ENCODE measurements at regions not wholly inside any gene's neighbourhood (a gene's known extent, or its start where the extent isn't known, plus 50 kb on each side); places are given as distances from the start of the nearest gene placed in this dataset.
"Not testable (repeated sequence)": the region's sequence is repeated elsewhere in the genome, so short reads cannot be mapped to it uniquely, and the experiment has no call there.

GRCh38 chr2:66317268-66317890 is 117.5 kb upstream of the MEIS1 start:
- DNase-seq (ENCODE audit: low read depth) = no peak

- no peak for DNase-seq (ENCODE audit: low read depth)
Observed at GRCh38 chr2:66306483-66306882, 128.4 kb upstream of the MEIS1 start.

- no peak for DNase-seq (ENCODE audit: low read depth)
Observed at GRCh38 chr2:66305718-66306117, 129.2 kb upstream of the MEIS1 start.

GRCh38 chr2:66303471-66303870 is 131.5 kb upstream of the MEIS1 start:
- DNase-seq (ENCODE audit: low read depth) = no peak

- no peak for DNase-seq (ENCODE audit: low read depth)
Observed at GRCh38 chr2:66301767-66302140, 133.2 kb upstream of the MEIS1 start.

- no peak for DNase-seq (ENCODE audit: low read depth)
Observed at GRCh38 chr2:66301022-66301766, 133.7 kb upstream of the MEIS1 start.

GRCh38 chr2:66283787-66284186 is 151.1 kb upstream of the MEIS1 start:
- no peak for DNase-seq (ENCODE audit: low read depth)

GRCh38 chr2:66281980-66282379 is 152.9 kb upstream of the MEIS1 start:
- no peak for DNase-seq (ENCODE audit: low read depth)

GRCh38 chr2:66279024-66279423 is 155.9 kb upstream of the MEIS1 start:
- no peak for DNase-seq (ENCODE audit: low read depth)

- DNase-seq (ENCODE audit: low read depth) = no peak
Observed at GRCh38 chr2:66275984-66276383, 158.9 kb upstream of the MEIS1 start.

GRCh38 chr2:66273933-66274490 is 160.9 kb upstream of the MEIS1 start:
- no peak for DNase-seq (ENCODE audit: low read depth)

- DNase-seq (ENCODE audit: low read depth) = no peak
Observed at GRCh38 chr2:66272751-66273150, 162.2 kb upstream of the MEIS1 start.

GRCh38 chr2:66271777-66272176 is 163.1 kb upstream of the MEIS1 start:
- DNase-seq (ENCODE audit: low read depth) = no peak

- DNase-seq (ENCODE audit: low read depth) = no peak
Observed at GRCh38 chr2:66270247-66270646, 164.7 kb upstream of the MEIS1 start.

- DNase-seq (ENCODE audit: low read depth) = no peak
Observed at GRCh38 chr2:66269166-66269565, 165.8 kb upstream of the MEIS1 start.

- no peak for DNase-seq (ENCODE audit: low read depth)
Observed at GRCh38 chr2:66268756-66269155, 166.2 kb upstream of the MEIS1 start.

- no peak for DNase-seq (ENCODE audit: low read depth)
Observed at GRCh38 chr2:66264354-66264753, 170.6 kb upstream of the MEIS1 start.

GRCh38 chr2:66255867-66256266 is 179.1 kb upstream of the MEIS1 start:
- DNase-seq (ENCODE audit: low read depth) = no peak

- no peak for DNase-seq (ENCODE audit: low read depth)
Observed at GRCh38 chr2:66255136-66255535, 179.8 kb upstream of the MEIS1 start.

GRCh38 chr2:66253066-66253465 is 181.9 kb upstream of the MEIS1 start:
- DNase-seq (ENCODE audit: low read depth) = no peak

GRCh38 chr2:66252109-66252508 is 182.8 kb upstream of the MEIS1 start:
- DNase-seq (ENCODE audit: low read depth) = no peak

GRCh38 chr2:66251573-66251972 is 183.4 kb upstream of the MEIS1 start:
- DNase-seq (ENCODE audit: low read depth) = no peak

- DNase-seq (ENCODE audit: low read depth) = not testable (repeated sequence)
Observed at GRCh38 chr2:66249089-66249488, 185.8 kb upstream of the MEIS1 start.

GRCh38 chr2:66243809-66244208 is 191.1 kb upstream of the MEIS1 start:
- not testable (repeated sequence) for DNase-seq (ENCODE audit: low read depth)

Measured in HS-27A (cell line).